ENCODE measurements at regions not wholly inside any gene's neighbourhood (a gene's known extent, or its start where the extent isn't known, plus 50 kb on each side); places are given as distances from the start of the nearest gene placed in this dataset.

GRCh38 chr6:6704103-6705060 lies 115.9 kb downstream of the LY86 start:
- DNase-seq: no peak

GRCh38 chr6:6705061-6705425 lies 116.5 kb downstream of the LY86 start:
- DNase-seq: no peak

GRCh38 chr6:6705915-6706675 lies 117.6 kb downstream of the LY86 start:
- DNase-seq: no peak

- DNase-seq: no peak
Observed at GRCh38 chr6:6707143-6707542, 118.6 kb downstream of the LY86 start.

- DNase-seq: no peak
Observed at GRCh38 chr6:6709106-6709505, 120.6 kb downstream of the LY86 start.

- DNase-seq: no peak
Observed at GRCh38 chr6:6711031-6711785, 122.7 kb downstream of the LY86 start.

GRCh38 chr6:6711832-6712448 lies 123.4 kb downstream of the LY86 start:
- DNase-seq: peak in 1 of 2 donors; percentile 36

GRCh38 chr6:6712449-6713403 lies 124.2 kb downstream of the LY86 start:
- DNase-seq: no peak

GRCh38 chr6:6713657-6714056 lies 125.1 kb downstream of the LY86 start:
- DNase-seq: no peak

- DNase-seq: no peak
Observed at GRCh38 chr6:6714118-6714897, 125.8 kb downstream of the LY86 start.

GRCh38 chr6:6714953-6715352 lies 126.4 kb downstream of the LY86 start:
- no peak for DNase-seq

GRCh38 chr6:6715465-6715864 lies 126.9 kb downstream of the LY86 start:
- DNase-seq: no peak

- no peak for DNase-seq
Observed at GRCh38 chr6:6716998-6717763, 128.7 kb downstream of the LY86 start.

- peak in 1 of 2 donors; percentile 16 for DNase-seq
Observed at GRCh38 chr6:6717953-6718352, 129.4 kb downstream of the LY86 start.

- no peak for DNase-seq
Observed at GRCh38 chr6:6721606-6722005, 133.1 kb downstream of the LY86 start.

- DNase-seq: no peak
Observed at GRCh38 chr6:6722195-6722594, 133.7 kb downstream of the LY86 start.

GRCh38 chr6:6723361-6723760 lies 134.8 kb downstream of the LY86 start:
- no peak for DNase-seq

GRCh38 chr6:6723921-6724538 lies 135.5 kb downstream of the LY86 start:
- no peak for DNase-seq

Measured in CD4-positive, alpha-beta T cell treated with Interferon alpha-2 for 1 hour (primary cell).